Endodermal cell (in vitro differentiated cells): ENCODE measurements at regions not wholly inside any gene's neighbourhood (a gene's known extent, or its start where the extent isn't known, plus 50 kb on each side); places are given as distances from the start of the nearest gene placed in this dataset.

Source experiments
- DNase-seq: peaks from one replicate; pipeline ENCODE4 v3.0.0-alpha.2; 2017
- H3K27ac ChIP-seq: 2 replicates; pipeline ENCODE4 v1.5.1; 2013; ENCODE audit warnings: mild to moderate bottlenecking, low read depth, low read length, moderate library complexity
- H3K27me3 ChIP-seq: 2 replicates; pipeline ENCODE4 v1.6.1; 2013; ENCODE audit warnings: mild to moderate bottlenecking, low read length, moderate library complexity; ENCODE audit not compliant: insufficient read depth, control insufficient read depth, poor library complexity, severe bottlenecking
- H3K36me3 ChIP-seq: 2 replicates; pipeline ENCODE4 v1.7.0; 2013; ENCODE audit warnings: mild to moderate bottlenecking, low read length, moderate library complexity; ENCODE audit not compliant: control insufficient read depth, insufficient read depth
- H3K4me1 ChIP-seq: one replicate; pipeline ENCODE4 v1.7.0; 2013; ENCODE audit warnings: low read length; ENCODE audit not compliant: control insufficient read depth, insufficient read depth
- H3K4me3 ChIP-seq: 2 replicates; pipeline ENCODE4 v1.5.1; 2013; ENCODE audit warnings: mild to moderate bottlenecking, low read length, moderate library complexity
- H3K9ac ChIP-seq: 2 replicates; pipeline ENCODE4 v1.6.1; 2013; ENCODE audit warnings: mild to moderate bottlenecking, low read length, moderate library complexity; ENCODE audit not compliant: poor library complexity, severe bottlenecking; ENCODE audit errors: extremely low read depth
- H3K9me3 ChIP-seq: 2 replicates; pipeline ENCODE4 v1.6.1; 2013; ENCODE audit warnings: mild to moderate bottlenecking, low read length, moderate library complexity; ENCODE audit not compliant: control insufficient read depth
- H3K27ac Mint-ChIP-seq: 2 replicates; pipeline ENCODE4 v1.8.0; 2020; ENCODE audit warnings: mixed read lengths
- H3K27me3 Mint-ChIP-seq: 2 replicates; pipeline ENCODE4 v1.8.0; 2021; ENCODE audit warnings: mild to moderate bottlenecking, mixed read lengths; ENCODE audit not compliant: insufficient read depth
- H3K36me3 Mint-ChIP-seq: 2 replicates; pipeline ENCODE4 v1.8.0; 2020; ENCODE audit warnings: low read depth, mixed read lengths
- H3K4me1 Mint-ChIP-seq: 2 replicates; pipeline ENCODE4 v1.8.0; 2020; ENCODE audit warnings: mixed read lengths
- H3K4me3 Mint-ChIP-seq: 2 replicates; pipeline ENCODE4 v1.8.0; 2020; ENCODE audit warnings: mild to moderate bottlenecking, moderate library complexity, mixed read lengths
- H3K9me3 Mint-ChIP-seq: 2 replicates; pipeline ENCODE4 v1.8.0; 2020; ENCODE audit warnings: mild to moderate bottlenecking, mixed read lengths
- WGBS, 2 experiments: methylation state at CpG; one replicate each; pipeline versions ENCODE4 v1.1.5 to v1.1.7; 2013; ENCODE audit warnings: missing lambda C conversion rate in 2 of 2, mixed read lengths in 1 of 2; ENCODE audit not compliant: insufficient coverage in 1 of 2, insufficient read length in 1 of 2; 5-methylcytosine and 5-hydroxymethylcytosine counted together
- TF ChIP-seq, protein P1 (sequence below): fragments of 200-600 bp; sonication (generic); conservative IDR thresholded peaks from 2 replicates; pipeline ENCODE4 v1.5.0; 2021; ENCODE audit warnings: antibody characterized with exemption, mild to moderate bottlenecking

DNA sequence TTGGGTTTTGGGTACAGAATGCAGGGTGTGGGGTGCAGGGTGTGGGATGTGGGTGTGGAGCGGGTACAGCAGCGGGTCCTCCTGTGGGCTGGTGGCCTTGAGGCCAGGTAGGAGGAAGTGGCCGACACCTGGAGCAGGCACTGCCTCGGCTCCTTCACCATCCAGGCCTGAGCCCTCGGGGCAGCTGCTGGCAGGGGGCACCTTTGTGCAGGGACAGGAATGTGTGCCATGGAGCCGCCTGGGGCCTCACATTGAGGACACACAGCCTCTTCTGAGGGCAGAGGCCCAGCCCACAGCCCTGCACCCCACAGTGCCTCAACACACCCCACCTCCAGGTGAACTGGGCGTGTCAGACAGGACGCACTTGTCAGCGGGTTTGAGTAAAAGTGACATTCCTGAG, 984.0 kb downstream of the BRD1 start:
- Histone ChIP-seq H3K27me3 (no peaks in the 10 kb centered on the region), H3K9ac (no peak overlapping the region), H3K27ac (no peak overlapping the region), H3K36me3 (no peaks in the 10 kb centered on the region), H3K4me3 (no peak overlapping the region), H3K4me1 (no peaks in the 10 kb centered on the region), H3K9me3 (no peaks in the 10 kb centered on the region)
- TF ChIP-seq, protein P1, sequence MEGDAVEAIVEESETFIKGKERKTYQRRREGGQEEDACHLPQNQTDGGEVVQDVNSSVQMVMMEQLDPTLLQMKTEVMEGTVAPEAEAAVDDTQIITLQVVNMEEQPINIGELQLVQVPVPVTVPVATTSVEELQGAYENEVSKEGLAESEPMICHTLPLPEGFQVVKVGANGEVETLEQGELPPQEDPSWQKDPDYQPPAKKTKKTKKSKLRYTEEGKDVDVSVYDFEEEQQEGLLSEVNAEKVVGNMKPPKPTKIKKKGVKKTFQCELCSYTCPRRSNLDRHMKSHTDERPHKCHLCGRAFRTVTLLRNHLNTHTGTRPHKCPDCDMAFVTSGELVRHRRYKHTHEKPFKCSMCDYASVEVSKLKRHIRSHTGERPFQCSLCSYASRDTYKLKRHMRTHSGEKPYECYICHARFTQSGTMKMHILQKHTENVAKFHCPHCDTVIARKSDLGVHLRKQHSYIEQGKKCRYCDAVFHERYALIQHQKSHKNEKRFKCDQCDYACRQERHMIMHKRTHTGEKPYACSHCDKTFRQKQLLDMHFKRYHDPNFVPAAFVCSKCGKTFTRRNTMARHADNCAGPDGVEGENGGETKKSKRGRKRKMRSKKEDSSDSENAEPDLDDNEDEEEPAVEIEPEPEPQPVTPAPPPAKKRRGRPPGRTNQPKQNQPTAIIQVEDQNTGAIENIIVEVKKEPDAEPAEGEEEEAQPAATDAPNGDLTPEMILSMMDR: no peak
- no peaks in the 10 kb centered on the region for H3K9me3 Mint-ChIP-seq
- H3K36me3 Mint-ChIP-seq: no peaks in the 10 kb centered on the region
- no peak overlapping the region for H3K4me3 Mint-ChIP-seq
- no peaks in the 10 kb centered on the region for H3K27me3 Mint-ChIP-seq
- H3K27ac Mint-ChIP-seq: no peak overlapping the region
- no peaks in the 10 kb centered on the region for H3K4me1 Mint-ChIP-seq
- 90 to 97% methylated on average over 2 to 9 of the region's 9 CpGs for WGBS, 2 experiments
- DNase-seq: no peak

DNA sequence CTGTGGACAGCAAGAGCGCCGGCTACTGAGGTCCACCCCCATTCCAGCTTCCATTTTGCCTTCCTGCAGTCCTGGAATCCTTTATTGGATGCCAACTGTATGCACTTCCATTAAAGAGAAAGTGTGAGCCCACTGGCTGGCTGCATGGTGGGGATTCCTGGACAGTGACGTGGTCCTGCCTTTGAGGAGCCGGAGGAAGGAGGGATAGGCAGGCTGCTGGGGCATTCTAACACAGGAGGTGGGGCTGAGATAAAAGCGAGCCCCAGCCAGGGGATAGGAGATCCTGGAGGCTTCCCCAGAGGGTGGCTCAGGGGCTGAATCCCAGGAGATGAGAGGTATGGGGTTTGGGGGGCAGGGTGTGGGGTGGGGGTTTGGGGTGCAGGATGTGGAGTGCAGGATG, 984.7 kb downstream of the BRD1 start:
- H3K4me3 Mint-ChIP-seq: no peak overlapping the region
- no peak overlapping the region for H3K9ac ChIP-seq
- H3K4me1 Mint-ChIP-seq: no peaks in the 10 kb centered on the region
- H3K27me3 Mint-ChIP-seq: no peaks in the 10 kb centered on the region
- no peaks in the 10 kb centered on the region for H3K27me3 ChIP-seq
- no peak overlapping the region for H3K4me3 ChIP-seq
- no peaks in the 10 kb centered on the region for H3K9me3 Mint-ChIP-seq
- no peak overlapping the region for H3K27ac ChIP-seq
- no peaks in the 10 kb centered on the region for H3K36me3 Mint-ChIP-seq
- 79 to 90% methylated on average over 2 to 5 of the region's 5 CpGs for whole genome bisulfite sequencing, 2 experiments
- H3K9me3 ChIP-seq: no peaks in the 10 kb centered on the region
- DNase-seq: no peak
- no peaks in the 10 kb centered on the region for H3K4me1 ChIP-seq
- no peak overlapping the region for H3K27ac Mint-ChIP-seq
- TF ChIP-seq, protein P1: no peak
- no peaks in the 10 kb centered on the region for H3K36me3 ChIP-seq

DNA sequence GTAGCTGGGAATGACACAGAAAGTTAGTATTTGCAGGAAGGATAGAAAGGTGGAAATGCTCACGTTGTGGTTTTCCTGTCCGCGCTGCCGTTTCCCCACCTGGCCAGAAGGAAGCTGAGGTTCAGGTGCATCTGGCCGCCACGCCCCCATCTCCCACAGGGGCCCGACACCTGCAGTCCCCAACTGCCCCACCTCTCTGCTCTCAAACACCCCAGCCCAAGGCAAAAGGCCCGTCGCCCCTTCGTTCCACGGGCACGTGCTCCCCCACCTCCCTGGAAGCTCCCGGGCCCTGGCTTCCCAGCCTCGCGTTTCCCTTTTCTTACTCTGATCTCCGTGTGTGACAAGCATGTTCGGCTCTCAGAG, 985.1 kb downstream of the BRD1 start:
- no peaks in the 10 kb centered on the region for H3K4me1 Mint-ChIP-seq
- H3K9me3 Mint-ChIP-seq: peaks cover 2% of the 10 kb centered on the region
- H3K27ac Mint-ChIP-seq: no peak overlapping the region
- 84 to 87% methylated on average over 17 of the region's 17 CpGs for WGBS, 2 experiments
- H3K4me3 ChIP-seq: no peak overlapping the region
- no peaks in the 10 kb centered on the region for H3K27me3 Mint-ChIP-seq
- no peaks in the 10 kb centered on the region for H3K27me3 ChIP-seq
- no peak overlapping the region for H3K9ac ChIP-seq
- H3K36me3 Mint-ChIP-seq: no peaks in the 10 kb centered on the region
- H3K36me3 ChIP-seq: no peaks in the 10 kb centered on the region
- TF ChIP-seq, protein P1: no peak
- no peaks in the 10 kb centered on the region for H3K4me1 ChIP-seq
- H3K27ac ChIP-seq: no peak overlapping the region
- DNase-seq: no peak
- no peaks in the 10 kb centered on the region for H3K9me3 ChIP-seq
- H3K4me3 Mint-ChIP-seq: no peak overlapping the region
